ENCODE measurements at regions not wholly inside any gene's neighbourhood (a gene's known extent, or its start where the extent isn't known, plus 50 kb on each side); places are given as distances from the start of the nearest gene placed in this dataset.

DNA sequence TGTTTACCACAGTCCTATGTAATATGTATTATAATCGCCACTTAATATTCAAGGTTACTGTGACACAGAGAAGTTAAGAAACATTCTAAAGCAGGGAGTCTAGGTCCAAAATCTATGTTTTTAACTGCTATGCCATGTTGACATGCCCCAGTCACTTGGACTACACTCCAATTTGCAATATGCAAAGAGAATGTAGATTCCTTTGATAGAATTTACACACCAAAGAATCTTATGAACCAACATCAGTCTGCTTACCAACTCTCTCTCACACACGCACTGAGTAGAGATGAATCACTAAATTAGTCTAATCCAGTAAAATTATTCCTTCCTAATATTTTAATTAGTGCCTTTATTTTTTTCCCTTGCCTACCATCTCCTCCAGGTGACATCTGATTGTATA lies 266.2 kb downstream of the OLFM3 start:
- TF ChIP-seq, protein P1, sequence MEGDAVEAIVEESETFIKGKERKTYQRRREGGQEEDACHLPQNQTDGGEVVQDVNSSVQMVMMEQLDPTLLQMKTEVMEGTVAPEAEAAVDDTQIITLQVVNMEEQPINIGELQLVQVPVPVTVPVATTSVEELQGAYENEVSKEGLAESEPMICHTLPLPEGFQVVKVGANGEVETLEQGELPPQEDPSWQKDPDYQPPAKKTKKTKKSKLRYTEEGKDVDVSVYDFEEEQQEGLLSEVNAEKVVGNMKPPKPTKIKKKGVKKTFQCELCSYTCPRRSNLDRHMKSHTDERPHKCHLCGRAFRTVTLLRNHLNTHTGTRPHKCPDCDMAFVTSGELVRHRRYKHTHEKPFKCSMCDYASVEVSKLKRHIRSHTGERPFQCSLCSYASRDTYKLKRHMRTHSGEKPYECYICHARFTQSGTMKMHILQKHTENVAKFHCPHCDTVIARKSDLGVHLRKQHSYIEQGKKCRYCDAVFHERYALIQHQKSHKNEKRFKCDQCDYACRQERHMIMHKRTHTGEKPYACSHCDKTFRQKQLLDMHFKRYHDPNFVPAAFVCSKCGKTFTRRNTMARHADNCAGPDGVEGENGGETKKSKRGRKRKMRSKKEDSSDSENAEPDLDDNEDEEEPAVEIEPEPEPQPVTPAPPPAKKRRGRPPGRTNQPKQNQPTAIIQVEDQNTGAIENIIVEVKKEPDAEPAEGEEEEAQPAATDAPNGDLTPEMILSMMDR (IDR thresholded peaks at IDR 0.05): no peak
- TF ChIP-seq POLR2AphosphoS5 (IDR thresholded peaks at IDR 0.05) (no peak), EP300 (IDR thresholded peaks at IDR 0.05) (no peak)

Data from suprapubic skin (tissue), 4 donors.